ENCODE measurements at regions not wholly inside any gene's neighbourhood (a gene's known extent, or its start where the extent isn't known, plus 50 kb on each side); places are given as distances from the start of the nearest gene placed in this dataset.

DNA sequence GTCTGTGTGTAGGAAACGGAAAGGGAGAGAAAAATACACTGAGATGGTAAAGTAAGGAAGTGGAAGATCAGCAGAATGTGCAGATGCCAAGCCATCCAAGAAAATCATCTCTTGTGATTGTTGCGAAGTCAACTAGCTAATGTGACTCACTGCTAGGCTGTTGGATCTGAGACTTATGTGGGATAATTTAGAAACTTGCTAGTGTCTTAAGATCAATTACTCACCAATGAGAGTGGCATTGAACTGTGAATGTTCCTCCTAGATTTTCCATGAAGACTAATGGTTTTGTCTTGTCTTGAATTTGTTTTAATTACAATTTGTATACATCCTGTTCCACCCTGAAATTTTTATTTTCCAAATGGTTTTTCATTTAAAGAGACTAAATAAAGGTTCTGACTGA, 771.6 kb downstream of the EFNB2 start:
- Mint-ChIP-seq H3K4me3 (no peak overlapping the region), H3K9me3 (peaks cover 0 to 13% (median 6%) of the 10 kb centered on the region in 6 donors), H3K27me3 (ENCODE audit: low read depth in 3 of 3) (no peaks in the 10 kb centered on the region), H3K27ac (no peak overlapping the region), H3K4me1 (no peaks in the 10 kb centered on the region), H3K36me3 (no peaks in the 10 kb centered on the region)
- no peak for DNase-seq

DNA sequence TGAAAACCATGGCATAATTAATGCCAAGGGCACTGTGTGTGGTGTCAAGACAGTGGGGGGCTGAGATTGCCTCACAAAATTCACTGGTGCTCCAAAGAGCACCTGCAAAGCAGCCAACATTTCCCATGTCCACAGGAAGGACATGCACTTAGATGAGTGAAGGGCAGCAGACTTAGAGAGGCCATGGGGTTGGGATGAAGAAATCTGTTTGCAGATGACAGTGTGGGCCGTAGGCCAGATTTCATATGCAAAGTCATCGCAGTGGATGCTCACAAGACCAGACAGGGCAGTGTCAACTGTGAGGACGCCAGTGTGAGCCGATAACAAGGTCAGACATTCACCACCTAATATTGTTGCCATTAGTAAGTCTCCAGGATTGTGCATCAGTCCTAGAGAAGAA, 773.4 kb downstream of the EFNB2 start:
- H3K27me3 Mint-ChIP-seq (ENCODE audit: low read depth in 3 of 3), result no peaks in the 10 kb centered on the region
- no peak overlapping the region for H3K27ac Mint-ChIP-seq
- H3K4me1 Mint-ChIP-seq, result no peaks in the 10 kb centered on the region
- no peaks in the 10 kb centered on the region for H3K36me3 Mint-ChIP-seq
- H3K4me3 Mint-ChIP-seq, result no peak overlapping the region
- peaks cover 0 to 10% (median 4%) of the 10 kb centered on the region in 6 donors for H3K9me3 Mint-ChIP-seq
- no peak for DNase-seq

DNA sequence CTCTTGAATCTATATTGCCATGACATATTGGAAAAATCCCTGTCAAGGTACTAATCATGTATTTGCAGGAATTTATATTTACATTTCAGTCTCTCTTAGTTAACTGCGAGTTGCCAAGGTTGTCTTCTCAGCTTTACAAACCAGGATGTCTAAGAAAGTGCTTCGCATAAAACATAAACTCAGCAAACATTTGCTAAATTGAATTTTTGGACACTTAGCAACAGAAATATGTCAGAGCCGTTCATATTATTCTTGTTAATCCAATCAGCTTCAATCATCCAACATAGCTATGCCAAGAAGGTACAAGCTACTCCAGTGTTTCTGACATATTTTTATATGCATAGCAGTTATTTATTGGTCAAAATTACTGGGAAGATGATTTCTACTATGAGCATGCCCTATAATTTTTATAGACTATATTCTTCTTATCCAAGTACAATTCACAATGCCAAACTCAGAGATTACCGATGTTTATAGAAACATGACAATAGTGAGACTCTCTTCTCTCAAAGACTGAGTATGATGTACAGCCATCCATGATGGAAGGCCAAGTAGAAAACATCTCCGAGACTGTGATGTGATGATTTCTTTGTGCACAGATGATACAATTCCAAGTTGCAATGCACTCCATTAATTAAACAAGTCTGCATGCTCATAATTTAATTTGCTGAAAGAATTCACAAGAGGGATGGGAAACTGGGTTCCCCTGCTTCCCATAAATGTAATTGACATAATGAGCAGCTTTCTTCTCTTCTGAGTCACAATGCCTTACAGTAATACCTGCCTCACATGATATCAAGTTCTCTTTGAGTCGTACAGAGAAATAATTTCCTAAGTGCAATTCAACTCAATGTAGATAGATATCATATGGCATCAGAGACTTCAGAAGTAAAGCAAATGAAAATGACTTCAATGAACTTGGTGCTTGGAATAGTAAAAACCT, 776.3 kb downstream of the EFNB2 start:
- Mint-ChIP-seq H3K4me3 (no peak overlapping the region), H3K27ac (no peak overlapping the region), H3K9me3 (peaks cover 0 to 10% (median 3%) of the 10 kb centered on the region in 6 donors)

DNA sequence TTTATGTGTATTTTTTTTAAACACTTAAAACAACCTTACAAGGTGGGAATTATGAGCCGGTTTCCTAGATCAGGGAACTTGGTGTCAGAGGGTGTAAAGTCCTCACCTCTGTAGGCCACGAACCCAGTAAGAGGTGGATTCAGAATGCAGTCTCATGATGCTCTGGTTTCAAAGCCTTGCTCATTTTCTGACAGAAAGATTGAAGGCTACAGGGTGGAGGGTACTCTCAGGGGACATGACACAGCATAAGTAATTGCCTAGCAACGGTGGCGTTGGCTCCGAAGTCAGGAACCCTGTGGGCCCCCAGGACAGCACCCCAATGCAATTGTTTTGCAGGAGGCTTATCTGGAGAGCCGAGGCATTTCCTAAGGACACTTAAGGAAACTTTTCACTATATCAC, 794.7 kb downstream of the EFNB2 start:
- Mint-ChIP-seq H3K27ac (no peak overlapping the region), H3K4me1 (no peaks in the 10 kb centered on the region), H3K27me3 (ENCODE audit: low read depth in 3 of 3) (peaks cover 0 to 2% (median 0%) of the 10 kb centered on the region in 3 donors), H3K9me3 (peaks cover 0 to 18% (median 4%) of the 10 kb centered on the region in 6 donors), H3K4me3 (no peak overlapping the region), H3K36me3 (no peaks in the 10 kb centered on the region)
- no peak for DNase-seq

More for the DNA sequence above, 776.3 kb downstream of the EFNB2 start:
- H3K27me3 Mint-ChIP-seq (ENCODE audit: low read depth in 3 of 3), result no peaks in the 10 kb centered on the region
- no peaks in the 10 kb centered on the region for H3K4me1 Mint-ChIP-seq
- H3K36me3 Mint-ChIP-seq, result no peaks in the 10 kb centered on the region
- DNase-seq, result no peak

DNA sequence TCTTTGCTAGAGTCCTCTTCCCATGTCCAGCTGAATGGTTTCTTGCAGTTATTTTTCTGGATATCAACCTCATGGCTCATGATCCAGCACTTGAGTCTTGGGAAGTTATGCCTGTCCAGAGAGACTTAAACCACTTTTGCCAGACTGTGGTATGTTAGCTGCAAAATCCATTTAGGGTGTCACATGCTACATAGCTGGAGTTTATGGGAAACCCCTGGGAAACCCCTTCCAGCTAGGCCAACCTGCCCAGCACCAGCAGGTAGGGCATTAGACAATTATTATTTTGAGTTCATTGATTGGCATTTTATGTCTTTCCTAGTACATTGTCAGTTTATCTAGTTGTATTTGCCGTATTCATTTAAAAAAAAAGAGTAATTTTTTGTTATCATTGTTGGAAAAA, 797.8 kb downstream of the EFNB2 start:
- no peak overlapping the region for H3K4me3 Mint-ChIP-seq
- H3K27ac Mint-ChIP-seq, result no peak overlapping the region
- no peaks in the 10 kb centered on the region for H3K36me3 Mint-ChIP-seq
- H3K9me3 Mint-ChIP-seq, result peaks cover 0 to 6% (median 3%) of the 10 kb centered on the region in 6 donors
- no peaks in the 10 kb centered on the region for H3K4me1 Mint-ChIP-seq
- peaks cover 0 to 2% (median 0%) of the 10 kb centered on the region in 3 donors for H3K27me3 Mint-ChIP-seq (ENCODE audit: low read depth in 3 of 3)
- no peak for DNase-seq

DNA sequence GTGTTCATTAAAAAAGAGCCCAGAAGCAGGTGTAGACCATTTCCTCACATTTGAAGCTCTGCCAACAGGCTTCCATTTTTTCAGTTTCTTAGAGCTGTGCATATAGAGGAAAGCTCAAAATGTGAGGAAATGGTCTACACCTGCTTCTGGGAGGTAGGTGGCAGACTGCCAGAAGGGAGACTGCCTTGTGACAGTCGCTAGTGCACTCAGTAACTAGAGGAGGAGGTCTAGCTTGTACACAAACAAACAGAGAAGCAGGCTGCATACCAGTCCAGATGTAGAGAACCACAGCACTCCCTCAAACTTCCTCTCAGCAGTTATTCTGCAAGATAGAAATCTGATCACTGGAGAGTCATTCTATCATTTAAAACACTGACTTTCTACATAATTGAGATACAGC, 800.2 kb downstream of the EFNB2 start:
- H3K9me3 Mint-ChIP-seq, result peaks cover 0 to 6% (median 2%) of the 10 kb centered on the region in 6 donors

DNA sequence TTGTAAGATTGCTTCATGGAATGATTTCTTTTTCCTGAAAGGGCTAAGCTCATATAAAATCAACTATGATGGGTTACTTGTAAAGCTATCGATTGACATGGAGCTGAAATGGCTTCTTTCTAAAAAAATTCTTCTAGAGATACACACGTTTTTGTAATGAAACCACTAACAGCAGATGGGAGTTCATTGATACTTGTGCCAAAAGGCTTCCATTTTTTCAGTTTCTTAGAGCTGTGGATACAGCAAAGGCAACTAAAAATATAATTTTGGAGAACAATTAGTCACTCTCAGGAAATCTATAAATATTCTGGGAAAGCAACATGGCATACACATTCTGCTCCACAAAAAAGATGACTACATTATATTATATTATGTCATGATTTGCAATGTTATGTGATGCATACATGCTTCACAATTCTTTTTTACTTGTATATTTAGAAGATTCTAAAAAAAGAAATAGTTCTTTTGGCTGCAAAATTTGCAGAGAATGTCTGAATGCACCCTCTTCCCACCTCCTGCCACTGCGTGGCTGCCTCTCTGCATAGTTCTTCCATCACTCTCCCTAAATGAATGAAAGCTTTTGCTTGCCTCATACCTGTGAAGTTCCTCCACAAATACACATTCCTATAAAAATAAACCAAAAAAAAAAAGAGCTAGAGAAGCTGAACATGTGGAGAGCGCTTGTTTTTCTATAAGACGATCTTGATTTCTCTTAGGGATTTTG, 802.5 kb downstream of the EFNB2 start:
- no peak overlapping the region for H3K27ac Mint-ChIP-seq
- no peaks in the 10 kb centered on the region for H3K4me1 Mint-ChIP-seq
- peaks cover 0 to 9% (median 3%) of the 10 kb centered on the region in 6 donors for H3K9me3 Mint-ChIP-seq
- H3K27me3 Mint-ChIP-seq (ENCODE audit: low read depth in 3 of 3), result no peaks in the 10 kb centered on the region
- H3K4me3 Mint-ChIP-seq, result no peak overlapping the region
- no peak for DNase-seq
- H3K36me3 Mint-ChIP-seq, result no peaks in the 10 kb centered on the region

More for the DNA sequence above, 800.2 kb downstream of the EFNB2 start:
- H3K36me3 Mint-ChIP-seq, result no peaks in the 10 kb centered on the region
- no peak for DNase-seq
- no peak overlapping the region for H3K27ac Mint-ChIP-seq
- no peaks in the 10 kb centered on the region for H3K4me1 Mint-ChIP-seq
- H3K4me3 Mint-ChIP-seq, result no peak overlapping the region
- H3K27me3 Mint-ChIP-seq (ENCODE audit: low read depth in 3 of 3), result no peaks in the 10 kb centered on the region

DNA sequence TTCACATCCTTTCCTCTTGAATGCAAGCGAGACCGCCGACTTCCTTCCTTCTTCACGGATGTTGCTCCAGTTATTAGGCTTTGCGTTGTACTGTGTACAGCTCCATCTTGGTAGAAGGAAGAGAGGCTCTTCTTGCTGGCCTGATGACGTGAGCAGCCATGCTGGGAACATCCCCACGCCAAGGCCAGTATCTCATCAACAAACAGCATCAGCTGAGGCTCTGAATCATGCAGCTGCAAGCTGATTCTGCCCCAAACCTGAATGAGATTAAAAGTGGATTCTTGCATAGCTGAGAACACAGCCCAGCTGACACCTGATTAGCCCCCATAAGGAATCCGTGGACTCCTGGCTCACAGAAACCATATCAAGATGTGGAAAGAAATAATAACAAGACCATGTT, 809.6 kb downstream of the EFNB2 start:
- H3K27ac Mint-ChIP-seq, result no peak overlapping the region
- peaks cover 0 to 18% (median 3%) of the 10 kb centered on the region in 6 donors for H3K9me3 Mint-ChIP-seq
- no peaks in the 10 kb centered on the region for H3K4me1 Mint-ChIP-seq
- H3K36me3 Mint-ChIP-seq, result no peaks in the 10 kb centered on the region
- no peaks in the 10 kb centered on the region for H3K27me3 Mint-ChIP-seq (ENCODE audit: low read depth in 3 of 3)
- no peak for DNase-seq
- no peak overlapping the region for H3K4me3 Mint-ChIP-seq

DNA sequence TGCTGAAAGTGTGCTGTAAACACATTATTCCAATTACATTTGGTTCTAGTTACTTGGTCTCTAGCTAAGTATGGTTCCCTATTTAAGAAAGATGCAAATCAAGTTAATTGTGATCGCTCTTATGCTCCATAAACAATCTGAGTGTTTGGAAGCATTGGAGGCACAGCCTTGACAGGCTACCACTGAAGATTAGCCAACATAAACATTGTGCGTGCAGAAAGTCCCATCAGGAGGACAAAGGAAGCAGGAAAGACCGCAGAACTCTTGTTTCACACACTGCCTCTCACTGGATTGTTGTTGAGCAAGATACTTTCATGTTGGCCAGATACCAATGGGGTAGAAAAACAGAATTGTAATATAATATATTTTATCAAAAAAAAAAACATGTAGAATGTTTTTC, 814.4 kb downstream of the EFNB2 start:
- no peak overlapping the region for H3K27ac Mint-ChIP-seq
- H3K9me3 Mint-ChIP-seq, result peaks cover 0 to 11% (median 2%) of the 10 kb centered on the region in 6 donors
- no peak overlapping the region for H3K4me3 Mint-ChIP-seq
- no peaks in the 10 kb centered on the region for H3K27me3 Mint-ChIP-seq (ENCODE audit: low read depth in 3 of 3)
- no peak for DNase-seq
- H3K4me1 Mint-ChIP-seq, result no peaks in the 10 kb centered on the region
- H3K36me3 Mint-ChIP-seq, result no peaks in the 10 kb centered on the region

DNA sequence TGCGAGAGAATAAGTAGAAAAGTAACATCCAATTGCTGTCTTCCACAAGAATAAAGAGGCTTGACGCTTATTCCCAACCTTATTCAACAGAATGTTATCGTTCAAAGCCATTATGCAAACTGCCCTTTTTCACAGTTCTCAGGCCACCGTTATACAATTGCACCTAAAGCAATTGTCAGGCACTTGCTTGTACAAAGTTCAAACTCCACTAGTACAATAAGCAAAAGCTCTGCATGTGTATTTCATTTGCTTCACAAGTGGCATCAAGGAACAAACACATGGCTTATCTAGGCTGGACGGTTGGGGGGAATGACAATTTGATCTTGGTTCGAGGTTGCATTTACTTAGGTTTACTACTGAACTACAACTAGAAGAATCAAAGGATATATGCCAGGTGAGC, 815.6 kb downstream of the EFNB2 start:
- H3K27me3 Mint-ChIP-seq (ENCODE audit: low read depth in 3 of 3), result no peaks in the 10 kb centered on the region

DNA sequence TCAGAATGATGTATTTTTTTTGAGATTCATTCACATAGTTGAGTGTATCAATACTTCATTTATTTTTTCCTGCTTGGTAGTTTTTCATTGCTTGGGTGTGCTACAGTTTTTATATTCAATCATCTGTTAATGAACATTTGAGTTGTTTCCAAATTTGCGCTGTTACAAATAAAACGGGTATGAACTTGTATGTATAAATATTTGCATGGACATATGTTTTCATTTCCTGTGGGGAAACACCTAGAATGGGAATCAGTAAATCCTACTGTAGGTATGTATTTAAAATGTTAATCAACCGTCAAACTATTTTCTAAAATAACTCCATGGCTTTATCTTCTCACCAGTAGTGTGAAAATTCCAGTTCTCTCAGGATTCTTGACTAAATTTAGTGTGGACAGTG, 826.3 kb downstream of the EFNB2 start:
- peaks cover 2 to 31% (median 5%) of the 10 kb centered on the region in 6 donors for H3K9me3 Mint-ChIP-seq
- H3K4me1 Mint-ChIP-seq, result no peaks in the 10 kb centered on the region
- H3K4me3 Mint-ChIP-seq, result no peak overlapping the region
- no peaks in the 10 kb centered on the region for H3K36me3 Mint-ChIP-seq
- no peak overlapping the region for H3K27ac Mint-ChIP-seq
- H3K27me3 Mint-ChIP-seq (ENCODE audit: low read depth in 3 of 3), result peaks cover 0 to 2% (median 0%) of the 10 kb centered on the region in 3 donors
- no peak for DNase-seq

More for the DNA sequence above, 815.6 kb downstream of the EFNB2 start:
- H3K36me3 Mint-ChIP-seq, result no peaks in the 10 kb centered on the region
- DNase-seq, result no peak
- H3K9me3 Mint-ChIP-seq, result peaks cover 0 to 12% (median 2%) of the 10 kb centered on the region in 6 donors
- no peaks in the 10 kb centered on the region for H3K4me1 Mint-ChIP-seq
- no peak overlapping the region for H3K27ac Mint-ChIP-seq
- H3K4me3 Mint-ChIP-seq, result no peak overlapping the region

DNA sequence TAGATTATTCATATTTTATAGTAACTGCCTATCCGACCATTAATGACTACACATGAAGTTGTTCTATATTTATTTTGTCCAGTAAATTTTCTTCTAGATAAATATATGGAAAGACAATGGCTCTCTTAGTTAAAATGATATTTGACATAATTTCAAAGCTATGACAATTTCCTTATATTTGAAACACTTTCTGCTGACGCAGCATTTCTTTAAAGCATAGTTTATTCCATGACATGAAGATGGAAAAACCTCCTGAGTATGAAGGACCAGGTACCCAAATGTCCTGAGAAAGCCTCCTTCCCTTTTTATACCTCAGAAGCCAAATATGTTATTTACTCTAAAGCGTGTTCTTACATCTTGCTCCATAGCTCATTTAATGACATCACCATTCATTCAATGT, 831.6 kb downstream of the EFNB2 start:
- no peak for DNase-seq
- no peak overlapping the region for H3K4me3 Mint-ChIP-seq
- no peak overlapping the region for H3K27ac Mint-ChIP-seq
- peaks cover 3 to 31% (median 6%) of the 10 kb centered on the region in 6 donors for H3K9me3 Mint-ChIP-seq
- H3K36me3 Mint-ChIP-seq, result no peaks in the 10 kb centered on the region
- no peaks in the 10 kb centered on the region for H3K4me1 Mint-ChIP-seq
- peaks cover 0 to 2% (median 0%) of the 10 kb centered on the region in 3 donors for H3K27me3 Mint-ChIP-seq (ENCODE audit: low read depth in 3 of 3)

DNA sequence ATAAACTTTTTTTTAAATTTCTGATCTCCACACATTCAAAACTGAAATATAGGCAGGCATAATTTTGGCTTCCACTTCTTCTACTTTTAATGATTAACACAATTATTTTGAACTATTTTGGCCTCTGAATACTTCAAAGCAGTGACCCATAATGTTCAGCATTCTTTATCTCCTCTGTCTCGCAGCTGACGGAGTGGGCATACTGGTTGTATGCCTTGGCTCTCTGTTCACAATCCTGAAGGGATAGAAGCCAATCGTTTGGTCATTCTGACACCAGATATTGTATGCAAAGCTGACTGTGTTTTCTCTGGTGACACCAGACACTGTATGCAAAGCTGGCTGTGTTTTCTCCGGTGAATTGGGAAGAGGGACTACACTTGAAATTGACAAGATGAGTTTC, 833.0 kb downstream of the EFNB2 start:
- Mint-ChIP-seq H3K4me3 (no peak overlapping the region), H3K27ac (no peak overlapping the region), H3K36me3 (no peaks in the 10 kb centered on the region), H3K27me3 (ENCODE audit: low read depth in 3 of 3) (peaks cover 0 to 3% (median 0%) of the 10 kb centered on the region in 3 donors), H3K4me1 (no peaks in the 10 kb centered on the region), H3K9me3 (peaks cover 2 to 30% (median 5%) of the 10 kb centered on the region in 6 donors)
- no peak for DNase-seq

DNA sequence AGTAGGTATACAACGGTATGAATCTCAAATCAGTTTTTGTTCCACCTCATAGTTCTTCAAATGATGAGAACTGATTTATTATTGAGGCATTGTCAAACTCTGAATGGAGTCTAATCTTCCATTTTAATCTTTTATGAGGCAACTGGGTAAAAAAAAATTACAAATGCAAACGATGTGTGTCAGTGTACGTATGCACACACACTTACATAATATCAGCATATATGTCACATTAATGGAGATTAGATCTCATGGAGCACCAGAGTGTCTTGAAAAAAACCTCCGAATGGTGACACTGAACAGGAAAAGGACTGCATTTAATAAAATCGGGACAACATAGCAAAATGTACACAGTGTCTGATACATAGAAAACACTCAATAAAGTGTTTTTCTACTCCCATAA, 842.7 kb downstream of the EFNB2 start:
- H3K4me1 Mint-ChIP-seq, result no peaks in the 10 kb centered on the region

More for the DNA sequence above, 842.7 kb downstream of the EFNB2 start:
- DNase-seq, result no peak
- Mint-ChIP-seq H3K27me3 (ENCODE audit: low read depth in 3 of 3) (peaks cover 0 to 3% (median 0%) of the 10 kb centered on the region in 3 donors), H3K27ac (no peak overlapping the region), H3K9me3 (peaks cover 3 to 19% (median 6%) of the 10 kb centered on the region in 6 donors), H3K36me3 (peaks cover 0 to 4% (median 0%) of the 10 kb centered on the region in 3 donors), H3K4me3 (no peak overlapping the region)
